ENCODE measurements at regions not wholly inside any gene's neighbourhood (a gene's known extent, or its start where the extent isn't known, plus 50 kb on each side); places are given as distances from the start of the nearest gene placed in this dataset.
"Not testable (repeated sequence)": the region's sequence is repeated elsewhere in the genome, so short reads cannot be mapped to it uniquely, and the experiment has no call there.

GRCh38 chr2:183964565-183964964 lies 633.8 kb upstream of the ZNF804A start:
- no peak for DNase-seq
- TF ChIP-seq TAF1 (IDR thresholded peaks at IDR 0.05; ENCODE audit: borderline replicate concordance, low read depth, low read length) (no peak), TCF12 (IDR thresholded peaks at IDR 0.05) (no peak), RFX5 (IDR thresholded peaks at IDR 0.05; ENCODE audit: low read length) (no peak), MAX (IDR thresholded peaks at IDR 0.05; ENCODE audit: low read depth) (no peak), IRF3 (IDR thresholded peaks at IDR 0.05; ENCODE audit: low read depth, low read length) (no peak), PBX3 (IDR thresholded peaks at IDR 0.05) (no peak), SMC3 (IDR thresholded peaks at IDR 0.05; ENCODE audit: low read depth, low read length) (no peak), FOSL2 (IDR thresholded peaks at IDR 0.05; ENCODE audit: borderline replicate concordance, low read depth) (no peak), TEAD4 (IDR thresholded peaks at IDR 0.05; ENCODE audit: borderline replicate concordance, insufficient read depth) (no peak), EZH2phosphoT487 (IDR thresholded peaks at IDR 0.05; ENCODE audit: borderline replicate concordance, low read depth) (no peak)
- Histone ChIP-seq H3K4me3 (ENCODE audit: low read depth in 2 of 2, low read length in 1 of 2) (no peak overlapping the region), H3K9me2 (no peaks in the 10 kb centered on the region), H3K9ac (no peak overlapping the region), H3K4me1 (ENCODE audit: control insufficient read depth in 1 of 2, insufficient read depth in 2 of 2, low read depth in 1 of 2, low read length in 1 of 2) (no peaks in the 10 kb centered on the region), H3K4me2 (no peak overlapping the region), H3K36me3 (replicated peaks in 1 of 2; ENCODE audit: control insufficient read depth in 1 of 2, insufficient read depth in 2 of 2, low read length in 1 of 2) (no peaks in the 10 kb centered on the region), H3F3A (replicated peaks; ENCODE audit: insufficient read depth) (no peaks in the 10 kb centered on the region), H3K79me2 (ENCODE audit: insufficient read depth) (no peaks in the 10 kb centered on the region), H3K27ac (ENCODE audit: low read depth in 2 of 2, low read length in 1 of 2) (no peak overlapping the region), H4K20me1 (ENCODE audit: insufficient read depth) (no peaks in the 10 kb centered on the region), H3K9me3 (no peaks in the 10 kb centered on the region), H2AFZ (ENCODE audit: low read depth) (no peak overlapping the region), H3K27me3 (ENCODE audit: insufficient read depth) (no peaks in the 10 kb centered on the region)
- WGBS (ENCODE audit: low lambda C conversion rate): 55% methylated on average over 1 of the region's 1 CpG
- POLR2A ChIA-PET: no interaction called here
- CTCF ChIA-PET: no interaction called here

GRCh38 chr2:183967756-183968155 lies 630.6 kb upstream of the ZNF804A start:
- POLR2A ChIA-PET: no interaction called here
- H3K27me3 ChIP-seq (ENCODE audit: insufficient read depth): no peaks in the 10 kb centered on the region
- no peaks in the 10 kb centered on the region for H3F3A ChIP-seq (replicated peaks; ENCODE audit: insufficient read depth)
- no peaks in the 10 kb centered on the region for H4K20me1 ChIP-seq (ENCODE audit: insufficient read depth)
- CTCF ChIA-PET: no interaction called here
- no peak for TF ChIP-seq RAD21 (IDR thresholded peaks at IDR 0.05; ENCODE audit: low read length)
- TF ChIP-seq RFX5 (IDR thresholded peaks at IDR 0.05; ENCODE audit: low read length): no peak
- TF ChIP-seq EZH2phosphoT487 (IDR thresholded peaks at IDR 0.05; ENCODE audit: borderline replicate concordance, low read depth): no peak
- no peak for TF ChIP-seq ZBTB33 (IDR thresholded peaks at IDR 0.05; ENCODE audit: borderline replicate concordance, low read depth)
- no peak for TF ChIP-seq TAF1 (IDR thresholded peaks at IDR 0.05; ENCODE audit: borderline replicate concordance, low read depth, low read length)
- no peak for TF ChIP-seq YY1 (IDR thresholded peaks at IDR 0.05; ENCODE audit: low read depth)
- TF ChIP-seq FOSL2 (IDR thresholded peaks at IDR 0.05; ENCODE audit: borderline replicate concordance, low read depth): no peak
- no peak for TF ChIP-seq TCF12 (IDR thresholded peaks at IDR 0.05)
- no peak for TF ChIP-seq JUND (IDR thresholded peaks at IDR 0.05)
- TF ChIP-seq GATA2 (CRISPR knock-in tag; IDR thresholded peaks at IDR 0.05): no peak
- no peak for TF ChIP-seq EP300 (IDR thresholded peaks at IDR 0.05; ENCODE audit: borderline replicate concordance in 1 of 2, low read depth in 1 of 2, low read length in 1 of 2)
- no peak for TF ChIP-seq GABPA (IDR thresholded peaks at IDR 0.05; ENCODE audit: low read depth)
- no peaks in the 10 kb centered on the region for H3K79me2 ChIP-seq (ENCODE audit: insufficient read depth)
- H3K4me3 ChIP-seq (ENCODE audit: low read depth in 2 of 2, low read length in 1 of 2): no peak overlapping the region
- H3K27ac ChIP-seq (ENCODE audit: low read depth in 2 of 2, low read length in 1 of 2): no peak overlapping the region
- H2AFZ ChIP-seq (ENCODE audit: low read depth): no peak overlapping the region
- H3K36me3 ChIP-seq (replicated peaks in 1 of 2; ENCODE audit: control insufficient read depth in 1 of 2, insufficient read depth in 2 of 2, low read length in 1 of 2): no peaks in the 10 kb centered on the region
- H3K9me2 ChIP-seq: no peaks in the 10 kb centered on the region
- H3K4me1 ChIP-seq (ENCODE audit: control insufficient read depth in 1 of 2, insufficient read depth in 2 of 2, low read depth in 1 of 2, low read length in 1 of 2): no peaks in the 10 kb centered on the region
- no peak overlapping the region for H3K4me2 ChIP-seq
- no peak for DNase-seq
- no peak overlapping the region for H3K9ac ChIP-seq
- no peaks in the 10 kb centered on the region for H3K9me3 ChIP-seq
- WGBS (ENCODE audit: low lambda C conversion rate): 69% methylated on average over 6 of the region's 6 CpGs

GRCh38 chr2:183975676-183976075 lies 622.7 kb upstream of the ZNF804A start:
- H3K27ac ChIP-seq (ENCODE audit: low read depth in 2 of 2, low read length in 1 of 2); H3K27me3 ChIP-seq (ENCODE audit: insufficient read depth); DNase-seq; POLR2A ChIA-PET; H3K9me2 ChIP-seq; H3K4me2 ChIP-seq; H3F3A ChIP-seq (replicated peaks; ENCODE audit: insufficient read depth); H3K4me3 ChIP-seq (ENCODE audit: low read depth in 2 of 2, low read length in 1 of 2); H3K4me1 ChIP-seq (ENCODE audit: control insufficient read depth in 1 of 2, insufficient read depth in 2 of 2, low read depth in 1 of 2, low read length in 1 of 2); H3K79me2 ChIP-seq (ENCODE audit: insufficient read depth); H3K36me3 ChIP-seq (replicated peaks in 1 of 2; ENCODE audit: control insufficient read depth in 1 of 2, insufficient read depth in 2 of 2, low read length in 1 of 2); H3K9ac ChIP-seq; H2AFZ ChIP-seq (ENCODE audit: low read depth); H4K20me1 ChIP-seq (ENCODE audit: insufficient read depth); H3K9me3 ChIP-seq: not testable (repeated sequence)
- CTCF ChIA-PET: interaction anchor here (1.0 kb wide), 1 partner anchor 8 kb away, joined by 3 read pairs; no protein-coding TSS in a partner anchor
- 72% methylated on average over 8 of the region's 8 CpGs for WGBS (ENCODE audit: low lambda C conversion rate)

Measured in SK-N-SH (cell line).